ENCODE measurements at regions not wholly inside any gene's neighbourhood (a gene's known extent, or its start where the extent isn't known, plus 50 kb on each side); places are given as distances from the start of the nearest gene placed in this dataset.
"Not testable (repeated sequence)": the region's sequence is repeated elsewhere in the genome, so short reads cannot be mapped to it uniquely, and the experiment has no call there.

DNA sequence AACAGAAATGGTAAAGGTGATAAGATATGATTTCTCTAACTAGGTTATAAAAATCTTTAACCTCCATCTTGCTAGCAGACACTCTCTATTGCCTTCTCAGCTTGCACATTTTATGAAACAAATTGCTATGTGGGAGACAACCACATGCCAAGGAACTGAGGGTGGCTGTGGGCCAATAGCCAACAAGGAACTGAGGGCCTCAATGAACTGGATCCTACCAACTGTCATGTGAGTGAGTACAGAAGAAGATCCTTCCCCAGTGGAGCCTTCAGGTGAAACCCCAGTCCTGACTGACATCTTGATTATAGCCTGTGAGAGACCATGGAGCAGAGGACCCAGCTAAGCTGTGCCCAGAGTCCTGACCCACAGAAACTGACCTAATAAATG is 129.2 kb upstream of the LRIG1 start:
- H3K4me3 Mint-ChIP-seq = no peak overlapping the region
- peaks cover 4 to 19% of the 10 kb centered on the region in 2 donors for H3K27me3 Mint-ChIP-seq
- DNase-seq = no peak
- no peaks in the 10 kb centered on the region for H3K9me3 Mint-ChIP-seq
- no peak for ATAC-seq (replicated peaks)
- no peak overlapping the region for H3K27ac Mint-ChIP-seq
- H3K4me1 Mint-ChIP-seq = no peaks in the 10 kb centered on the region
- no peaks in the 10 kb centered on the region for H3K36me3 Mint-ChIP-seq

- Mint-ChIP-seq H3K36me3 (no peaks in the 10 kb centered on the region), H3K4me3 (no peak overlapping the region), H3K27ac (no peak overlapping the region), H3K27me3 (peaks cover 4 to 20% of the 10 kb centered on the region in 2 donors), H3K9me3 (no peaks in the 10 kb centered on the region), H3K4me1 (peaks cover 1 to 5% of the 10 kb centered on the region in 2 donors)
- no peak for ATAC-seq (replicated peaks)
- DNase-seq = no peak
These were observed 132.9 kb upstream of the LRIG1 start for GRCh38 chr3:66633402-66634381.

DNA sequence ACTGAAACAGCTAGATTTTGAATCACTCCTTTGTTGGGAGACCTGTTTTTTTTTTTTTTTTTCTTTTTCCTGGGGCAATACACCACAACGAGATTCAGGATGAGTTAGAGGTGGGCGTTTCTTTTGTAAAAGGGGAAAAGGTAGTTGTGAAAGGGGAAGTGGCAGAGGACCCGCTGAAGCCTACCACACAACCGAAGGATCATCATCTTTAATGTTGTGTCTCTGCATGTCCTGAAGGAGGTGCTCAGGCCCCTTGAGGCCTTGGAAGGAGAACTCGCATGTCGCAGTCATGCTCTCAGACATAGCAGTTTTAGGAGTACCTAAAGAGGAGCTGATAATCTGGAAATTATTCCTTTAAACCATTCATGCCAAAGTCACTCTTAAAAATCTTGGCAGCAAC is 137.9 kb upstream of the LRIG1 start:
- Mint-ChIP-seq H3K36me3 (no peaks in the 10 kb centered on the region), H3K4me3 (no peak overlapping the region), H3K9me3 (peaks cover 0 to 1% of the 10 kb centered on the region in 2 donors), H3K27me3 (peaks cover 0 to 9% of the 10 kb centered on the region in 2 donors), H3K27ac (no peak overlapping the region), H3K4me1 (peaks cover 6 to 8% of the 10 kb centered on the region in 2 donors)
- ATAC-seq (replicated peaks) (peak; percentile 80 to 90), DNase-seq (peak; percentile 11)

- H3K27me3 Mint-ChIP-seq = peaks cover 0 to 1% of the 10 kb centered on the region in 2 donors
- ATAC-seq (replicated peaks) (no peak), DNase-seq (no peak)
- H3K4me3 Mint-ChIP-seq = no peak overlapping the region
- no peak overlapping the region for H3K27ac Mint-ChIP-seq
- H3K9me3 Mint-ChIP-seq = peaks cover 1 to 2% of the 10 kb centered on the region in 2 donors
- H3K36me3 Mint-ChIP-seq = no peaks in the 10 kb centered on the region
- peaks cover 6 to 15% of the 10 kb centered on the region in 2 donors for H3K4me1 Mint-ChIP-seq
These were observed 139.1 kb upstream of the LRIG1 start for GRCh38 chr3:66639809-66640356.

DNA sequence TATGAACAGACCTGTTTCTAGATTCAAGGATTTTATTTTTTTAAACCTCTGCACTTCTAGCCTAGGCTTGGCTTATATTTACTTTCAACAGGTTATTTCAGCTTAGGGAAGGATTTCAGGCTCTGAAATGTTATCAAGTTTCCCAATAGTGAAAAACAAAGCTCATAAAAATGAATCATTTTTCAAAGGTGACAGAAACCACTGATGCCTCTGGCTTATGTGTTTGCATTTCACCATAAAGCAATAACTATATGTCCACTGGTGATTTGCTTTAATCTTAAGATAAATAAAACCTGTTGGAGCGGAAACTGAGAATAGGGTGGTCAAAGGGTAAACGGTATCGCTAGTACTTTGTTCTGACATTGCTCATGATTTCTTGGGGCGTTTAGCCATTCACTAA is 141.2 kb upstream of the LRIG1 start:
- peaks cover 6 to 16% of the 10 kb centered on the region in 2 donors for H3K4me1 Mint-ChIP-seq
- peaks cover 1 to 3% of the 10 kb centered on the region in 2 donors for H3K9me3 Mint-ChIP-seq
- peaks cover under 1 to 5% of the 10 kb centered on the region in 2 donors for H3K27me3 Mint-ChIP-seq
- ATAC-seq (replicated peaks) (no peak), DNase-seq (no peak)
- H3K36me3 Mint-ChIP-seq = no peaks in the 10 kb centered on the region
- H3K4me3 Mint-ChIP-seq = no peak overlapping the region
- H3K27ac Mint-ChIP-seq = no peak overlapping the region

DNA sequence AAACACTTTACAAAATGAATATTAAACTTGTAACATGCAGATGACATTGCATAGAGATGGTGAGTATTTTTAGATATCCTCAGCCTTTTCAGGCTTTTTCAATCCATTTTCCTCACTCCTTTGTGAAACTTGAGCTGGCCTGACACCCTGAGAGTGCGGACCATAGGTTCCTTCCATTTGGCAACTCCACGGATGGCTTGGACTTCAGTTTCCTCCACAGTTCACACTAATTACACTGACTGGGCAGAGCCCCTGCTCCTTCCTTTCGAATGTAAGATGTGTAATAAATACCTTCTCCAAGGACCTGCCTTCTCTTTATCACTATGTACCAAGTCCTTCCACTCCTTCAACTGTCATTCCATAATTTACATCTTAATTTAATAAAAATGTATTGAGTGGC is 141.7 kb upstream of the LRIG1 start:
- H3K27me3 Mint-ChIP-seq = peaks cover 5 to 9% of the 10 kb centered on the region in 2 donors
- ATAC-seq (replicated peaks) (no peak), DNase-seq (no peak)
- no peak overlapping the region for H3K27ac Mint-ChIP-seq
- peaks cover 1 to 3% of the 10 kb centered on the region in 2 donors for H3K9me3 Mint-ChIP-seq
- no peaks in the 10 kb centered on the region for H3K36me3 Mint-ChIP-seq
- peaks cover 6 to 16% of the 10 kb centered on the region in 2 donors for H3K4me1 Mint-ChIP-seq
- no peak overlapping the region for H3K4me3 Mint-ChIP-seq

DNA sequence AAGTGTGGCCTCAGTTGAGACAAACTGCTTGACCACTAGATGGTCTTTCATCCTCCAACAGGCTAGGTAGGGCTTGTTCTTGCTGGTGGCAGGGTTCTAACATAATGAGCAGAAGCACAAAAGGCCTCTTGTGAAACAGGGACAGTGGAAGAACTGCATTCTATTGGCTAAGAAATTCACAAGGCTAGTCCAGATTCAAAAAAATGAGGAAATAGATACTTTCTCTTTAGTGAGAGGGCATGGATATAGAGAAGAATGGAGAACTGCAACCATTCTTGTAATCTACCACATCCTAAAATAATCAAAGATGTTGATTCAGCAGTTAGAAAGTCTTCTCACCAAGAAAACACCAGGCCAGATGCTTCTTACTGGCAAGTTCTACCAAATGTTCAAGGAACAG is 143.7 kb upstream of the LRIG1 start:
- peaks cover 1 to 3% of the 10 kb centered on the region in 2 donors for H3K9me3 Mint-ChIP-seq
- peaks cover 5 to 14% of the 10 kb centered on the region in 2 donors for H3K27me3 Mint-ChIP-seq
- H3K4me1 Mint-ChIP-seq = peaks cover 2 to 7% of the 10 kb centered on the region in 2 donors
- no peaks in the 10 kb centered on the region for H3K36me3 Mint-ChIP-seq
- no peak overlapping the region for H3K27ac Mint-ChIP-seq
- no peak overlapping the region for H3K4me3 Mint-ChIP-seq
- DNase-seq = no peak
- peak; percentile 81 to 82 for ATAC-seq (replicated peaks)

GRCh38 chr3:66648975-66649374 is 148.2 kb upstream of the LRIG1 start:
- no peak for DNase-seq
- Mint-ChIP-seq H3K27ac (no peak overlapping the region), H3K36me3 (no peaks in the 10 kb centered on the region), H3K9me3 (peaks cover 0 to 7% of the 10 kb centered on the region in 2 donors), H3K27me3 (peaks cover 14 to 40% of the 10 kb centered on the region in 2 donors), H3K4me1 (peaks cover 0 to 7% of the 10 kb centered on the region in 2 donors), H3K4me3 (no peak overlapping the region)
- no peak for ATAC-seq (replicated peaks)

- not testable (repeated sequence) for ATAC-seq (replicated peaks); DNase-seq; H3K9me3 Mint-ChIP-seq; H3K4me1 Mint-ChIP-seq; H3K36me3 Mint-ChIP-seq; H3K27ac Mint-ChIP-seq; H3K4me3 Mint-ChIP-seq
- H3K27me3 Mint-ChIP-seq = peaks cover 14 to 44% of the 10 kb centered on the region in 2 donors
These were observed 150.7 kb upstream of the LRIG1 start for GRCh38 chr3:66651520-66651919.

GRCh38 chr3:66652100-66652499 is 151.3 kb upstream of the LRIG1 start:
- not testable (repeated sequence) for H3K36me3 Mint-ChIP-seq; DNase-seq; H3K4me1 Mint-ChIP-seq; H3K4me3 Mint-ChIP-seq; H3K9me3 Mint-ChIP-seq; ATAC-seq (replicated peaks); H3K27ac Mint-ChIP-seq
- peaks cover 12 to 39% of the 10 kb centered on the region in 2 donors for H3K27me3 Mint-ChIP-seq

DNA sequence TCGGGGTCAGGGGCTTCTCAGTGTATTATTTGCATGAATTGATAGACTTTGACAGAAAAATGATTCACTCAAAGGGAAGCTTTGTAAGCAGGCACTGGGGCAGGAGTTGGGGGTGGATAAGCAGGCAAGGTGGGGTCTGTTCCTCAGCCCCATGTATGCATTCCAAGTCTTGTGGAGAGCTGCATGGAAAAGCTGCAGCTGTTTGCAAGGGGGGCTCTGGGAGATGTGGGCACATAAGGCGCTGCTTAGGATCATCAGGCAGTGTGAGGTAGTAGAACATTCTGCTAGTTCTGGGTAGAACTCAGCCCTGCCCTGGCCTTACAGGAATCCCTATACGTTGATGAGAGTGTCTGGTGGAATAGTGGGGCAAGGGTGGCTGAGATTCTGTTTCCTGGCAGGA is 154.2 kb upstream of the LRIG1 start:
- peaks cover 18 to 41% of the 10 kb centered on the region in 2 donors for H3K27me3 Mint-ChIP-seq
- no peaks in the 10 kb centered on the region for H3K36me3 Mint-ChIP-seq
- H3K4me3 Mint-ChIP-seq = no peak overlapping the region
- ATAC-seq (replicated peaks) (no peak), DNase-seq (no peak)
- no peaks in the 10 kb centered on the region for H3K4me1 Mint-ChIP-seq
- H3K9me3 Mint-ChIP-seq = peaks cover 0 to 4% of the 10 kb centered on the region in 2 donors
- H3K27ac Mint-ChIP-seq = no peak overlapping the region

DNA sequence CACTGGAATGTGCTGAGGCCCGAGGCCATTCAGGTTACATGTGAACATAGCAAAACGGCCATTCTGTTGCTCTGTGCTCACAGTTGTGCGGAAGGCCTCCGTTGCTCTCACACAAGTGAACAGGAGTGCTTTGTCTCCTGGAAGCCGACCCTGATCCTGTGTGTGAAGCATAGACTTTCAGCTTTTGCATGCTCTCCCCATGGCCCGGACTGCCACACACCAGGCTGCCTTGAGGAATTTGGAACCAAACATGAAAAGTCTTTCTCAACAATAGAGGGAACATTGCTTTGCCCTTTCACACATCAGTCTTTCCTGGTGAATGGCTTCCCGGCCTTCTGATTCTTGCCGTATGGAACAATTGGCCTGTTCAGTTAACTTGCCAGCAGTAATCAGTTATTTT is 154.8 kb upstream of the LRIG1 start:
- H3K27me3 Mint-ChIP-seq = peaks cover 18 to 37% of the 10 kb centered on the region in 2 donors
- no peak overlapping the region for H3K27ac Mint-ChIP-seq
- H3K36me3 Mint-ChIP-seq = no peaks in the 10 kb centered on the region
- no peak for ATAC-seq (replicated peaks)
- H3K4me3 Mint-ChIP-seq = no peak overlapping the region
- no peaks in the 10 kb centered on the region for H3K4me1 Mint-ChIP-seq
- DNase-seq = no peak
- peaks cover 0 to 4% of the 10 kb centered on the region in 2 donors for H3K9me3 Mint-ChIP-seq

GRCh38 chr3:66656609-66657008 is 155.8 kb upstream of the LRIG1 start:
- Mint-ChIP-seq H3K27me3 (peaks cover 19 to 39% of the 10 kb centered on the region in 2 donors), H3K4me3 (no peak overlapping the region), H3K27ac (no peak overlapping the region), H3K9me3 (no peaks in the 10 kb centered on the region), H3K36me3 (no peaks in the 10 kb centered on the region), H3K4me1 (no peaks in the 10 kb centered on the region)
- DNase-seq (no peak), ATAC-seq (replicated peaks) (no peak)

DNA sequence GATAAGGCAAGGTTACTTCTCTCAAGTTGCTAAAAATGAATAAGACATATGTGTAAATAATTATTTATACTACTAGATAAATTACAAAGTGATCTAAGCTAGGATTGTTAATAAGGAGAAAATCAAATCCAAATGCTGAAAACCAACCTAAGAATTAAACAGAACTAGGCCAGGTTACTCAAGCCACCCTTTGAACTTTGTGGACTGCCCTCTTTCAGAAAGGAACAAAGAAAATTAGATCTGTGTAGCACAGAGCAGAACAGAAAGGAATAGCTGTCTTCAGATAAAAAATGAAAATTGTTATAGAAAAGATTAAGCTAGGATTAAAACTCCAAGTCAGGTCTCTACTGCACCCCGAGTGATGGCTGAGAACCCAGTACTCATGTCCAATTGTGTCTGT is 158.2 kb upstream of the LRIG1 start:
- Mint-ChIP-seq H3K9me3 (no peaks in the 10 kb centered on the region), H3K27ac (no peak overlapping the region), H3K27me3 (peaks cover 19 to 29% of the 10 kb centered on the region in 2 donors), H3K4me3 (no peak overlapping the region), H3K36me3 (no peaks in the 10 kb centered on the region), H3K4me1 (no peaks in the 10 kb centered on the region)
- ATAC-seq (replicated peaks) (no peak), DNase-seq (no peak)

- no peaks in the 10 kb centered on the region for H3K36me3 Mint-ChIP-seq
- peaks cover 0 to 2% of the 10 kb centered on the region in 2 donors for H3K9me3 Mint-ChIP-seq
- no peaks in the 10 kb centered on the region for H3K4me1 Mint-ChIP-seq
- DNase-seq (no peak), ATAC-seq (replicated peaks) (no peak)
- H3K4me3 Mint-ChIP-seq = no peak overlapping the region
- peaks cover 25 to 32% of the 10 kb centered on the region in 2 donors for H3K27me3 Mint-ChIP-seq
- H3K27ac Mint-ChIP-seq = no peak overlapping the region
These were observed 160.8 kb upstream of the LRIG1 start for GRCh38 chr3:66661628-66662027.
